H1 (cell line): ENCODE measurements at regions not wholly inside any gene's neighbourhood (a gene's known extent, or its start where the extent isn't known, plus 50 kb on each side); places are given as distances from the start of the nearest gene placed in this dataset.

Source experiments
- CTCF ChIA-PET: fragments of 300-600 bp; sonication (Branson Sonifier 250); formaldehyde crosslinking; loops from one replicate; lab custom pipeline; 2021; ENCODE audit not compliant: partially characterized antibody; lab: Charles Lee
- POLR2A ChIA-PET: fragments of 300-600 bp; sonication (Branson Sonifier 250); formaldehyde crosslinking; loops from one replicate; lab custom pipeline; 2021; ENCODE audit warnings: inconsistent platforms; ENCODE audit not compliant: partially characterized antibody; lab: Charles Lee
- DNase-seq, 2 experiments: peaks; one replicate each; pipeline versions ENCODE4 v3.0.0 to v3.0.0-alpha.2; 2010 to 2022; ENCODE audit warnings: low spot score in 2 of 2, low read depth in 1 of 2, mixed read lengths in 1 of 2
- FAIRE-seq: peaks from 2 replicates; lab custom pipeline; 2011; peaks lifted over from hg19 to GRCh38; lab: Jason Lieb, UNC
- H2AFZ ChIP-seq: 2 replicates; pipeline ENCODE4 v1.8.1; 2012; ENCODE audit warnings: low read length, inconsistent platforms
- H2AK5ac ChIP-seq: 2 replicates; pipeline ENCODE4 v1.6.1; 2013; ENCODE audit warnings: low read depth, low read length
- H2BK120ac ChIP-seq: replicated peaks from 2 replicates; pipeline ENCODE3; 2013; ENCODE audit warnings: low read depth, low read length, inconsistent platforms
- H2BK12ac ChIP-seq: 2 replicates; pipeline ENCODE4 v1.6.1; 2013; ENCODE audit warnings: low read depth, low read length
- H2BK15ac ChIP-seq: 2 replicates; pipeline ENCODE4 v1.6.1; 2013; ENCODE audit warnings: low read length
- H2BK20ac ChIP-seq: 2 replicates; pipeline ENCODE4 v1.6.1; 2013; ENCODE audit warnings: low read length
- H2BK5ac ChIP-seq: 2 replicates; pipeline ENCODE4 v1.6.1; 2013; ENCODE audit warnings: low read depth, low read length
- H3K14ac ChIP-seq: 2 replicates; pipeline ENCODE4 v1.6.1; 2013; ENCODE audit warnings: inconsistent platforms; ENCODE audit not compliant: insufficient read length
- H3K18ac ChIP-seq: 2 replicates; pipeline ENCODE4 v1.6.1; 2013; ENCODE audit warnings: low read length; ENCODE audit errors: extremely low read depth
- H3K23ac ChIP-seq: 2 replicates; pipeline ENCODE4 v1.6.1; 2013; ENCODE audit warnings: inconsistent platforms; ENCODE audit not compliant: insufficient read length
- H3K23me2 ChIP-seq: 2 replicates; pipeline ENCODE4 v1.6.1; 2013; ENCODE audit warnings: low read depth, low read length
- H3K27ac ChIP-seq: 2 replicates; pipeline ENCODE4 v1.6.1; 2011; ENCODE audit warnings: low read depth, low read length, inconsistent platforms
- H3K27me3 ChIP-seq, 4 experiments: replicated peaks in 1 of 4; 1 replicate in 1 of 4; 2 replicates in 3 of 4; pipeline versions ENCODE4 v1.6.1 to v1.8.1; 2011 to 2013; ENCODE audit warnings: low read length in 3 of 4, mild to moderate bottlenecking in 3 of 4, inconsistent platforms in 2 of 4, mixed read lengths in 2 of 4, moderate library complexity in 1 of 4; ENCODE audit not compliant: control insufficient read depth in 3 of 4, insufficient read depth in 3 of 4; ENCODE audit errors: extremely low read depth in 1 of 4
- H3K36me3 ChIP-seq, 4 experiments: 2 replicates each; pipeline versions ENCODE4 v1.6.1 to v1.8.1; 2011 to 2013; ENCODE audit warnings: mild to moderate bottlenecking in 4 of 4, low read length in 3 of 4, moderate library complexity in 2 of 4, control low read depth in 1 of 4, inconsistent platforms in 1 of 4; ENCODE audit not compliant: insufficient read depth in 4 of 4, control insufficient read depth in 2 of 4
- H3K4ac ChIP-seq: replicated peaks from 2 replicates; pipeline ENCODE3; 2013; ENCODE audit warnings: low read length, low read depth, mixed read lengths, inconsistent platforms; ENCODE audit not compliant: insufficient read length
- H3K4me1 ChIP-seq, 4 experiments: replicated peaks in 1 of 4; 1 replicate in 1 of 4; 2 replicates in 3 of 4; pipeline versions ENCODE4 v1.6.1 to v1.8.1; 2011 to 2013; ENCODE audit warnings: low read length in 3 of 4, inconsistent platforms in 2 of 4, mixed read lengths in 1 of 4; ENCODE audit not compliant: insufficient read depth in 4 of 4, control insufficient read depth in 3 of 4
- H3K4me2 ChIP-seq, 2 experiments: 2 replicates each; pipeline versions ENCODE4 v1.6.1 to v1.8.1; 2011 to 2013; ENCODE audit warnings: low read depth in 2 of 2, low read length in 2 of 2, control low read depth in 1 of 2, inconsistent platforms in 1 of 2, mild to moderate bottlenecking in 1 of 2; ENCODE audit not compliant: insufficient read depth in 1 of 2
- H3K4me3 ChIP-seq, 4 experiments: fragments of 200-600, 300-600 bp in 1 of 4; sonication (generic), shearing (Covaris generic), sonication (Bioruptor Twin) in 1 of 4; 2 replicates each; pipeline versions ENCODE4 v1.5.1 to v1.8.1; 2011 to 2016; ENCODE audit warnings: low read length in 4 of 4, low read depth in 3 of 4, control low read depth in 2 of 4, inconsistent platforms in 2 of 4, mild to moderate bottlenecking in 2 of 4, mixed read lengths in 1 of 4, moderate library complexity in 1 of 4; ENCODE audit not compliant: insufficient read depth in 2 of 4; ENCODE audit errors: extremely low read depth in 1 of 4
- H3K56ac ChIP-seq: replicated peaks from 2 replicates; pipeline ENCODE3; 2013; ENCODE audit warnings: low read depth, mild to moderate bottlenecking, mixed read lengths, low read length, inconsistent platforms; ENCODE audit not compliant: insufficient read length
- H3K79me1 ChIP-seq: 2 replicates; pipeline ENCODE4 v1.6.1; 2013; ENCODE audit warnings: low read depth, low read length, control low read depth
- H3K79me2 ChIP-seq, 2 experiments: 2 replicates each; pipeline versions ENCODE4 v1.6.1 to v1.8.1; 2012 to 2013; ENCODE audit warnings: low read length in 2 of 2, mild to moderate bottlenecking in 2 of 2, inconsistent platforms in 1 of 2; ENCODE audit not compliant: insufficient read depth in 2 of 2, control insufficient read depth in 1 of 2
- H3K9ac ChIP-seq, 4 experiments: replicated peaks in 1 of 4; 1 replicate in 1 of 4; 2 replicates in 3 of 4; pipeline versions ENCODE4 v1.6.1 to v1.8.1; 2011 to 2013; ENCODE audit warnings: low read depth in 3 of 4, low read length in 3 of 4, control low read depth in 2 of 4, mild to moderate bottlenecking in 2 of 4, moderate library complexity in 2 of 4, inconsistent platforms in 1 of 4; ENCODE audit errors: extremely low read depth in 1 of 4
- H3K9me3 ChIP-seq, 2 experiments: 2 replicates each; pipeline versions ENCODE4 v1.6.1 to v1.8.1; 2012 to 2013; ENCODE audit warnings: mild to moderate bottlenecking in 2 of 2, moderate library complexity in 2 of 2, control low read depth in 1 of 2, inconsistent platforms in 1 of 2, low read depth in 1 of 2, low read length in 1 of 2, mixed read lengths in 1 of 2; ENCODE audit not compliant: insufficient read depth in 2 of 2
- H4K20me1 ChIP-seq, 2 experiments: replicated peaks in 1 of 2; 2 replicates each; pipeline versions ENCODE3 to v1.8.1; 2011 to 2013; ENCODE audit warnings: inconsistent platforms in 2 of 2, low read length in 2 of 2, mild to moderate bottlenecking in 1 of 2; ENCODE audit not compliant: insufficient read depth in 2 of 2, control insufficient read depth in 1 of 2
- H4K5ac ChIP-seq: 2 replicates; pipeline ENCODE4 v1.6.1; 2013; ENCODE audit warnings: low read length, low read depth, mixed read lengths, inconsistent platforms; ENCODE audit not compliant: insufficient read length
- H4K8ac ChIP-seq: 2 replicates; pipeline ENCODE4 v1.8.0; 2013; ENCODE audit warnings: mild to moderate bottlenecking, moderate library complexity, low read length, inconsistent platforms; ENCODE audit not compliant: insufficient read depth; ENCODE audit errors: extremely low read depth
- H4K91ac ChIP-seq: replicated peaks from 2 replicates; pipeline ENCODE3; 2013; ENCODE audit warnings: low read length, mixed read lengths, inconsistent platforms; ENCODE audit not compliant: insufficient read length
- CBX8 ChIP-seq: fragments of 300-800, 300-1000 bp; sonication (generic); IDR thresholded peaks from 2 replicates; pipeline ENCODE4 v1.7.1; 2016; ENCODE audit warnings: low read depth, low read length, borderline replicate concordance
- RAD21 ChIP-seq, 2 experiments: IDR thresholded peaks in 1 of 2; conservative IDR thresholded peaks in 1 of 2; 2 replicates each; pipeline ENCODE4 v1.6.1; 2011; ENCODE audit warnings: low read depth in 2 of 2, low read length in 2 of 2, improper control_type of control experiment in 1 of 2, inconsistent platforms in 1 of 2, mild to moderate bottlenecking in 1 of 2, moderate library complexity in 1 of 2
- RFX5 ChIP-seq: IDR thresholded peaks from 2 replicates; pipeline ENCODE4 v1.6.1; 2011; ENCODE audit warnings: low read depth, low read length, improper control_type of control experiment, borderline replicate concordance
- RNF2 ChIP-seq: fragments of 200-900, 300-1000 bp; sonication (generic); IDR thresholded peaks from 2 replicates; pipeline ENCODE4 v1.7.1; 2016; ENCODE audit warnings: borderline replicate concordance, low read depth, mild to moderate bottlenecking, antibody characterized with exemption, low read length; ENCODE audit not compliant: poor library complexity, severe bottlenecking; ENCODE audit errors: missing control alignments
- SAP30 ChIP-seq: fragments of 300-600 bp; sonication (generic); IDR thresholded peaks from 2 replicates; pipeline ENCODE4 v1.7.1; 2012; ENCODE audit warnings: low read length, moderate library complexity, mild to moderate bottlenecking, inconsistent platforms; ENCODE audit not compliant: insufficient read depth, insufficient replicate concordance
- TEAD4 ChIP-seq: IDR thresholded peaks from 2 replicates; pipeline ENCODE4 v1.6.1; 2012; ENCODE audit warnings: low read depth, low read length, inconsistent platforms, mixed read lengths
- YY1 ChIP-seq: IDR thresholded peaks from 2 replicates; pipeline ENCODE4 v1.6.1; 2011; ENCODE audit warnings: low read depth, mild to moderate bottlenecking, low read length
- WGBS, 2 experiments: shearing (Covaris generic) in 1 of 2; methylation state at CpG; one replicate each; pipeline versions ENCODE4 v1.1.6 to v1.1.7; 2013 to 2015; ENCODE audit warnings: low lambda C conversion rate in 2 of 2, mixed read lengths in 2 of 2, inconsistent platforms in 1 of 2, low coverage in 1 of 2, missing lambda C conversion rate in 1 of 2; ENCODE audit not compliant: insufficient replicate concordance in 2 of 2, insufficient coverage in 1 of 2, insufficient read length in 1 of 2; ENCODE audit errors: extremely low coverage in 1 of 2, missing lambda C conversion rate in 1 of 2; 5-methylcytosine and 5-hydroxymethylcytosine counted together
- TF ChIP-seq, protein P1 (sequence below): IDR thresholded peaks from 2 replicates; pipeline ENCODE4 v1.6.1; 2012; ENCODE audit warnings: inconsistent platforms
- TF ChIP-seq, protein P2 (sequence below): IDR thresholded peaks from 2 replicates; pipeline ENCODE4 v1.6.1; 2012; ENCODE audit warnings: inconsistent platforms
- TF ChIP-seq, protein P3 (sequence below), 3 experiments: IDR thresholded peaks; 1 replicate in 2 of 3; 2 replicates in 1 of 3; pipeline versions ENCODE4 v1.5.1 to v1.6.1; 2011; ENCODE audit warnings: low read length in 3 of 3, mild to moderate bottlenecking in 3 of 3, inconsistent platforms in 2 of 3, low read depth in 1 of 3, moderate library complexity in 1 of 3; ENCODE audit not compliant: insufficient read depth in 1 of 3; ENCODE audit errors: control extremely low read depth in 1 of 3

DNA sequence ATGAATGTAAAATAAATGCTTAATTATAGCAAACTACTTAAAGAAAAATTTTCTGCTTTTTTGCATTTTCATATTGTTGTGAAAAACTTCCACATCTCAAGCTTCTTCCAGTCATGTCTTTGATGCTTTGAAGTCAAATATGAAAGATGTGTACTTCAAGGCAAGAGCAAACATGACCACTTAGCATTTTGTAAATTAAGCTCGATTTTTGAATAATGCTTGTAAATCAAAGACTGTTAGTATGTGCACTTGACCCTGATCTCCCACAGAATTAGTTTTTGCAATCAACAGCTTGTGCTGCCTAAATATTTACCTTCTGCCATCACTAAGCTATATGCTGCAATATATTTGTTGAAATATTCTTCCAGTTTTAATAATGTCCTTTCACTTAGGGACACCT, 486.1 kb upstream of the ID2 start:
- WGBS, 2 experiments: 80% methylated on average over 1 of the region's 1 CpG; no CpG with 5 or more reads in 1 of the 2 experiments
- Histone ChIP-seq H3K23me2 (peaks cover 2% of the 10 kb centered on the region; the same call in 1 of the 2 replicates), H2AK5ac (no peak overlapping the region), H3K4me3 (no peak overlapping the region), H4K5ac (no peak overlapping the region), H3K27ac (no peak overlapping the region), H4K8ac (no peak overlapping the region), H3K18ac (no peak overlapping the region), H2BK5ac (no peak overlapping the region), H3K14ac (no peak overlapping the region), H2BK120ac (no peak overlapping the region), H4K20me1 (no peaks in the 10 kb centered on the region), H3K4me1 (peaks cover 4 to 17% (median 9%) of the 10 kb centered on the region in 4 experiments; a peak in 6 of 7 replicates), H4K91ac (no peak overlapping the region), H2AFZ (no peak overlapping the region), H2BK20ac (no peak overlapping the region), H3K79me1 (no peaks in the 10 kb centered on the region), H3K9ac (no peak overlapping the region), H3K27me3 (no peaks in the 10 kb centered on the region), H3K4me2 (no peak overlapping the region), H3K9me3 (no peaks in the 10 kb centered on the region), H3K36me3 (no peaks in the 10 kb centered on the region; a peak in 1 of 8 replicates), H3K79me2 (no peaks in the 10 kb centered on the region), H2BK12ac (no peak overlapping the region), H2BK15ac (no peak overlapping the region), H3K4ac (no peak overlapping the region), H3K56ac (no peak overlapping the region), H3K23ac (no peak overlapping the region)
- no peak for DNase-seq
- ChIA-PET CTCF (interaction anchor here (0.6 kb wide), 1 partner anchor 284 kb away, joined by 3 read pairs; no protein-coding TSS in a partner anchor), POLR2A (no interaction called here)
- no peak for FAIRE-seq
- TF ChIP-seq, protein P1, sequence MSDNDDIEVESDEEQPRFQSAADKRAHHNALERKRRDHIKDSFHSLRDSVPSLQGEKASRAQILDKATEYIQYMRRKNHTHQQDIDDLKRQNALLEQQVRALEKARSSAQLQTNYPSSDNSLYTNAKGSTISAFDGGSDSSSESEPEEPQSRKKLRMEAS: no peak
- no peak for TF ChIP-seq RFX5
- TF ChIP-seq TEAD4: no peak
- TF ChIP-seq, protein P2, sequence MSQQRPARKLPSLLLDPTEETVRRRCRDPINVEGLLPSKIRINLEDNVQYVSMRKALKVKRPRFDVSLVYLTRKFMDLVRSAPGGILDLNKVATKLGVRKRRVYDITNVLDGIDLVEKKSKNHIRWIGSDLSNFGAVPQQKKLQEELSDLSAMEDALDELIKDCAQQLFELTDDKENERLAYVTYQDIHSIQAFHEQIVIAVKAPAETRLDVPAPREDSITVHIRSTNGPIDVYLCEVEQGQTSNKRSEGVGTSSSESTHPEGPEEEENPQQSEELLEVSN: no peak
- TF ChIP-seq SAP30: no peak
- TF ChIP-seq, protein P3, sequence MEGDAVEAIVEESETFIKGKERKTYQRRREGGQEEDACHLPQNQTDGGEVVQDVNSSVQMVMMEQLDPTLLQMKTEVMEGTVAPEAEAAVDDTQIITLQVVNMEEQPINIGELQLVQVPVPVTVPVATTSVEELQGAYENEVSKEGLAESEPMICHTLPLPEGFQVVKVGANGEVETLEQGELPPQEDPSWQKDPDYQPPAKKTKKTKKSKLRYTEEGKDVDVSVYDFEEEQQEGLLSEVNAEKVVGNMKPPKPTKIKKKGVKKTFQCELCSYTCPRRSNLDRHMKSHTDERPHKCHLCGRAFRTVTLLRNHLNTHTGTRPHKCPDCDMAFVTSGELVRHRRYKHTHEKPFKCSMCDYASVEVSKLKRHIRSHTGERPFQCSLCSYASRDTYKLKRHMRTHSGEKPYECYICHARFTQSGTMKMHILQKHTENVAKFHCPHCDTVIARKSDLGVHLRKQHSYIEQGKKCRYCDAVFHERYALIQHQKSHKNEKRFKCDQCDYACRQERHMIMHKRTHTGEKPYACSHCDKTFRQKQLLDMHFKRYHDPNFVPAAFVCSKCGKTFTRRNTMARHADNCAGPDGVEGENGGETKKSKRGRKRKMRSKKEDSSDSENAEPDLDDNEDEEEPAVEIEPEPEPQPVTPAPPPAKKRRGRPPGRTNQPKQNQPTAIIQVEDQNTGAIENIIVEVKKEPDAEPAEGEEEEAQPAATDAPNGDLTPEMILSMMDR (IDR thresholded peaks at IDR 0.05; ENCODE audit: control extremely low read depth in 1 of 3, insufficient read depth in 1 of 3, low read depth in 1 of 3, low read length in 3 of 3): no peak
- TF ChIP-seq RNF2: no peak
- TF ChIP-seq RAD21 (IDR thresholded peaks at IDR 0.05 in 1 of 2, conservative IDR thresholded peaks at IDR 0.05 in 1 of 2; ENCODE audit: low read depth in 2 of 2, low read length in 2 of 2): no peak
- no peak for TF ChIP-seq CBX8
- TF ChIP-seq YY1: no peak
